Adipocyte (in vitro differentiated cells): ENCODE measurements at regions not wholly inside any gene's neighbourhood (a gene's known extent, or its start where the extent isn't known, plus 50 kb on each side); places are given as distances from the start of the nearest gene placed in this dataset.

ENCODE experiments used
- DNase-seq: peaks from one replicate; pipeline ENCODE4 v3.0.0-alpha.2; 2015; ENCODE audit warnings: low read depth
- H3K27me3 ChIP-seq: replicated peaks from 2 replicates; pipeline ENCODE4 v1.7.0; 2013; ENCODE audit warnings: mild to moderate bottlenecking, low read length, moderate library complexity; ENCODE audit not compliant: control insufficient read depth, insufficient read depth
- H3K36me3 ChIP-seq: 2 replicates; pipeline ENCODE4 v1.7.0; 2013; ENCODE audit warnings: low read length, mild to moderate bottlenecking, moderate library complexity; ENCODE audit not compliant: control insufficient read depth, insufficient read depth, severe bottlenecking
- H3K4me1 ChIP-seq: 2 replicates; pipeline ENCODE4 v1.7.0; 2013; ENCODE audit warnings: mild to moderate bottlenecking, low read length, moderate library complexity; ENCODE audit not compliant: control insufficient read depth, insufficient read depth
- H3K4me3 ChIP-seq: 2 replicates; pipeline ENCODE4 v1.7.0; 2013; ENCODE audit warnings: mild to moderate bottlenecking, low read length, moderate library complexity
- H3K9ac ChIP-seq: 2 replicates; pipeline ENCODE4 v1.7.0; 2013; ENCODE audit warnings: mild to moderate bottlenecking, low read length, moderate library complexity
- H3K9me3 ChIP-seq: 2 replicates; pipeline ENCODE4 v1.7.0; 2013; ENCODE audit warnings: mild to moderate bottlenecking, low read length, moderate library complexity; ENCODE audit not compliant: control insufficient read depth

GRCh38 chr5:3139499-3139931, 388.0 kb upstream of the IRX2 start:
- DNase-seq, result no peak

GRCh38 chr5:3131161-3131560, 379.7 kb upstream of the IRX2 start:
- Histone ChIP-seq H3K36me3 (no peaks in the 10 kb centered on the region), H3K4me3 (no peak overlapping the region), H3K9ac (no peak overlapping the region), H3K4me1 (no peaks in the 10 kb centered on the region), H3K9me3 (no peaks in the 10 kb centered on the region), H3K27me3 (no peaks in the 10 kb centered on the region)
- no peak for DNase-seq

More at GRCh38 chr5:3139499-3139931, 388.0 kb upstream of the IRX2 start:
- no peak overlapping the region for H3K9ac ChIP-seq
- H3K27me3 ChIP-seq, result no peaks in the 10 kb centered on the region
- no peaks in the 10 kb centered on the region for H3K9me3 ChIP-seq
- H3K36me3 ChIP-seq, result no peaks in the 10 kb centered on the region
- no peaks in the 10 kb centered on the region for H3K4me1 ChIP-seq
- H3K4me3 ChIP-seq, result no peak overlapping the region

- no peaks in the 10 kb centered on the region for H3K36me3 ChIP-seq
- no peak for DNase-seq
These were observed 377.8 kb upstream of the IRX2 start for GRCh38 chr5:3129252-3129651.

GRCh38 chr5:3127423-3127911, 376.0 kb upstream of the IRX2 start:
- Histone ChIP-seq H3K9ac (no peak overlapping the region), H3K9me3 (no peaks in the 10 kb centered on the region), H3K27me3 (no peaks in the 10 kb centered on the region), H3K36me3 (no peaks in the 10 kb centered on the region), H3K4me1 (no peaks in the 10 kb centered on the region), H3K4me3 (no peak overlapping the region)
- no peak for DNase-seq

More at GRCh38 chr5:3129252-3129651, 377.8 kb upstream of the IRX2 start:
- Histone ChIP-seq H3K9ac (no peak overlapping the region), H3K27me3 (no peaks in the 10 kb centered on the region), H3K4me1 (no peaks in the 10 kb centered on the region), H3K4me3 (no peak overlapping the region), H3K9me3 (no peaks in the 10 kb centered on the region)

- H3K36me3 ChIP-seq, result no peaks in the 10 kb centered on the region
- H3K4me3 ChIP-seq, result no peak overlapping the region
- DNase-seq, result no peak
- H3K9me3 ChIP-seq, result no peaks in the 10 kb centered on the region
- H3K9ac ChIP-seq, result no peak overlapping the region
- H3K4me1 ChIP-seq, result no peaks in the 10 kb centered on the region
- no peaks in the 10 kb centered on the region for H3K27me3 ChIP-seq
These were observed 375.2 kb upstream of the IRX2 start for GRCh38 chr5:3126639-3127038.

- H3K27me3 ChIP-seq, result no peaks in the 10 kb centered on the region
- H3K4me3 ChIP-seq, result no peak overlapping the region
- no peak for DNase-seq
- no peak overlapping the region for H3K9ac ChIP-seq
- no peaks in the 10 kb centered on the region for H3K9me3 ChIP-seq
- H3K4me1 ChIP-seq, result no peaks in the 10 kb centered on the region
- no peaks in the 10 kb centered on the region for H3K36me3 ChIP-seq
These were observed 372.9 kb upstream of the IRX2 start for GRCh38 chr5:3124410-3124809.

GRCh38 chr5:3123763-3124157, 372.3 kb upstream of the IRX2 start:
- no peaks in the 10 kb centered on the region for H3K36me3 ChIP-seq
- DNase-seq, result no peak
- H3K9me3 ChIP-seq, result no peaks in the 10 kb centered on the region
- H3K9ac ChIP-seq, result no peak overlapping the region
- no peaks in the 10 kb centered on the region for H3K4me1 ChIP-seq
- H3K4me3 ChIP-seq, result no peak overlapping the region
- no peaks in the 10 kb centered on the region for H3K27me3 ChIP-seq

- H3K4me3 ChIP-seq, result no peak overlapping the region
- H3K4me1 ChIP-seq, result no peaks in the 10 kb centered on the region
- H3K9ac ChIP-seq, result no peak overlapping the region
- H3K9me3 ChIP-seq, result no peaks in the 10 kb centered on the region
- H3K36me3 ChIP-seq, result no peaks in the 10 kb centered on the region
- H3K27me3 ChIP-seq, result no peaks in the 10 kb centered on the region
- DNase-seq, result no peak
These were observed 371.7 kb upstream of the IRX2 start for GRCh38 chr5:3122985-3123762.

- DNase-seq, result no peak
- no peak overlapping the region for H3K9ac ChIP-seq
- H3K9me3 ChIP-seq, result no peaks in the 10 kb centered on the region
- no peaks in the 10 kb centered on the region for H3K36me3 ChIP-seq
- no peaks in the 10 kb centered on the region for H3K4me1 ChIP-seq
- no peak overlapping the region for H3K4me3 ChIP-seq
- no peaks in the 10 kb centered on the region for H3K27me3 ChIP-seq
These were observed 370.7 kb upstream of the IRX2 start for GRCh38 chr5:3122216-3122615.

- H3K9me3 ChIP-seq, result no peaks in the 10 kb centered on the region
- H3K36me3 ChIP-seq, result no peaks in the 10 kb centered on the region
- H3K9ac ChIP-seq, result no peak overlapping the region
- H3K27me3 ChIP-seq, result no peaks in the 10 kb centered on the region
- H3K4me3 ChIP-seq, result no peak overlapping the region
- H3K4me1 ChIP-seq, result no peaks in the 10 kb centered on the region
- DNase-seq, result no peak
These were observed 370.3 kb upstream of the IRX2 start for GRCh38 chr5:3121813-3122212.

- H3K4me1 ChIP-seq, result no peaks in the 10 kb centered on the region
- H3K27me3 ChIP-seq, result no peaks in the 10 kb centered on the region
These were observed 368.6 kb upstream of the IRX2 start for GRCh38 chr5:3120028-3120427.

GRCh38 chr5:3119435-3119834, 368.0 kb upstream of the IRX2 start:
- Histone ChIP-seq H3K4me3 (no peak overlapping the region), H3K4me1 (no peaks in the 10 kb centered on the region), H3K36me3 (no peaks in the 10 kb centered on the region), H3K9ac (no peak overlapping the region), H3K9me3 (no peaks in the 10 kb centered on the region), H3K27me3 (no peaks in the 10 kb centered on the region)
- no peak for DNase-seq

More at GRCh38 chr5:3120028-3120427, 368.6 kb upstream of the IRX2 start:
- Histone ChIP-seq H3K36me3 (no peaks in the 10 kb centered on the region), H3K9ac (no peak overlapping the region), H3K9me3 (no peaks in the 10 kb centered on the region), H3K4me3 (no peak overlapping the region)
- no peak for DNase-seq
